IMR-90 (cell line): ENCODE measurements at regions not wholly inside any gene's neighbourhood (a gene's known extent, or its start where the extent isn't known, plus 50 kb on each side); places are given as distances from the start of the nearest gene placed in this dataset.

Experiments
- ATAC-seq: fragments of 200-7000 bp; cut with Tn5 transposase; 2 replicates; pipeline ENCODE4 v1.9.1; 2020; ENCODE audit warnings: low read depth, mild to moderate bottlenecking, moderate library complexity
- BruUV-seq: library from RNA; stranded (reverse); fragments of 400-500 nt; replicated peaks from 2 replicates; lab custom pipeline; 2021; lab: Mats Ljungman, UMichigan
- CTCF ChIA-PET: fragments of 300-600 bp; formaldehyde crosslinking; extraction: SDS; loops from one replicate; lab custom pipeline; 2021; ENCODE audit warnings: antibody characterized with exemption; lab: Yijun Ruan, JAX
- POLR2A ChIA-PET: fragments of 300-600 bp; sonication (Branson Sonifier 250); formaldehyde crosslinking; loops from one replicate; lab custom pipeline; 2022; ENCODE audit warnings: antibody characterized with exemption; ENCODE audit not compliant: unreplicated experiment; lab: Charles Lee
- DNase-seq: peaks from one replicate; pipeline ENCODE4 v3.0.0; 2013
- H2AFZ ChIP-seq: replicated peaks from 2 replicates; pipeline ENCODE3; 2013; ENCODE audit warnings: low read length, mild to moderate bottlenecking; ENCODE audit not compliant: poor library complexity
- H2AK5ac ChIP-seq: 2 replicates; pipeline ENCODE4 v1.6.1; 2013; ENCODE audit warnings: low read depth, low read length, inconsistent platforms
- H2AK9ac ChIP-seq: replicated peaks from 2 replicates; pipeline ENCODE3; 2013; ENCODE audit warnings: mild to moderate bottlenecking, low read depth, low read length, moderate library complexity; ENCODE audit not compliant: poor library complexity
- H2BK120ac ChIP-seq: 2 replicates; pipeline ENCODE4 v1.6.1; 2013; ENCODE audit warnings: low read depth, low read length, inconsistent platforms
- H2BK15ac ChIP-seq: 3 replicates; pipeline ENCODE4 v1.6.1; 2013; ENCODE audit warnings: low read depth, low read length, inconsistent platforms
- H2BK20ac ChIP-seq: 2 replicates; pipeline ENCODE4 v1.6.1; 2013; ENCODE audit warnings: low read depth, mild to moderate bottlenecking, inconsistent platforms, low read length, moderate library complexity
- H2BK5ac ChIP-seq: 2 replicates; pipeline ENCODE4 v1.6.1; 2013; ENCODE audit warnings: mild to moderate bottlenecking, low read depth, low read length, inconsistent platforms; ENCODE audit not compliant: poor library complexity, severe bottlenecking
- H3K14ac ChIP-seq: replicated peaks from 2 replicates; pipeline ENCODE4 v1.6.1; 2013; ENCODE audit warnings: low read depth, low read length, inconsistent platforms
- H3K18ac ChIP-seq: 2 replicates; pipeline ENCODE4 v1.6.1; 2013; ENCODE audit warnings: low read depth, low read length, control low read depth
- H3K23ac ChIP-seq: 2 replicates; pipeline ENCODE4 v1.6.1; 2013; ENCODE audit warnings: low read depth, low read length, inconsistent platforms
- H3K27ac ChIP-seq: 2 replicates; pipeline ENCODE4 v1.5.1; 2013; ENCODE audit warnings: mild to moderate bottlenecking, control low read depth, low read length; ENCODE audit not compliant: insufficient read depth
- H3K27me3 ChIP-seq: 2 replicates; pipeline ENCODE4 v1.6.1; 2013; ENCODE audit warnings: low read length; ENCODE audit not compliant: control insufficient read depth, insufficient read depth
- H3K36me3 ChIP-seq: 2 replicates; pipeline ENCODE4 v1.6.1; 2013; ENCODE audit warnings: low read length, mixed read lengths; ENCODE audit not compliant: control insufficient read depth, insufficient read depth
- H3K4ac ChIP-seq: 2 replicates; pipeline ENCODE4 v1.6.1; 2013; ENCODE audit warnings: low read depth, low read length, inconsistent platforms
- H3K4me1 ChIP-seq: 2 replicates; pipeline ENCODE4 v1.6.1; 2013; ENCODE audit warnings: low read length, mixed read lengths; ENCODE audit not compliant: control insufficient read depth, insufficient read depth
- H3K4me2 ChIP-seq: 2 replicates; pipeline ENCODE4 v1.6.1; 2013; ENCODE audit warnings: low read depth, mild to moderate bottlenecking, control low read depth, low read length, moderate library complexity
- H3K4me3 ChIP-seq: 2 replicates; pipeline ENCODE4 v1.5.1; 2013; ENCODE audit warnings: low read depth, mild to moderate bottlenecking, control low read depth, low read length, moderate library complexity; ENCODE audit not compliant: insufficient read depth
- H3K56ac ChIP-seq: 2 replicates; pipeline ENCODE4 v1.6.1; 2013; ENCODE audit warnings: low read length, inconsistent platforms; ENCODE audit not compliant: insufficient read depth; ENCODE audit errors: extremely low read depth
- H3K79me1 ChIP-seq, 2 experiments: 2 replicates each; pipeline ENCODE4 v1.6.1; 2013; ENCODE audit warnings: low read length in 2 of 2, inconsistent platforms in 1 of 2, low read depth in 1 of 2
- H3K9ac ChIP-seq: 2 replicates; pipeline ENCODE4 v1.6.1; 2013; ENCODE audit warnings: low read depth, low read length, control low read depth
- H3K9me1 ChIP-seq: 2 replicates; pipeline ENCODE4 v1.6.1; 2013; ENCODE audit warnings: low read length, inconsistent platforms; ENCODE audit not compliant: insufficient read depth
- H3K9me3 ChIP-seq: 2 replicates; pipeline ENCODE4 v1.6.1; 2013; ENCODE audit warnings: low read length; ENCODE audit not compliant: control insufficient read depth, insufficient read depth
- H4K20me1 ChIP-seq: 2 replicates; pipeline ENCODE4 v1.6.1; 2013; ENCODE audit warnings: low read length, inconsistent platforms; ENCODE audit not compliant: insufficient read depth
- H4K5ac ChIP-seq: 2 replicates; pipeline ENCODE4 v1.6.1; 2013; ENCODE audit warnings: mild to moderate bottlenecking, low read depth, low read length, control low read depth
- H4K8ac ChIP-seq, 2 experiments: 2 replicates each; pipeline ENCODE4 v1.6.1; 2013; ENCODE audit warnings: low read depth in 2 of 2, low read length in 2 of 2, control low read depth in 1 of 2, inconsistent platforms in 1 of 2
- H4K91ac ChIP-seq: 2 replicates; pipeline ENCODE4 v1.6.1; 2013; ENCODE audit warnings: low read depth, low read length, inconsistent platforms; ENCODE audit not compliant: insufficient read depth
- BHLHE40 ChIP-seq: fragments of 150-350 bp; IDR thresholded peaks from 2 replicates; pipeline ENCODE4 v1.6.1; 2016; ENCODE audit warnings: mild to moderate bottlenecking, low read depth, low read length
- CEBPB ChIP-seq: IDR thresholded peaks from 2 replicates; pipeline ENCODE4 v1.6.1; 2012; ENCODE audit warnings: low read depth, low read length, improper control_type of control experiment
- CHD1 ChIP-seq: IDR thresholded peaks from 2 replicates; pipeline ENCODE4 v1.6.1; 2012; ENCODE audit warnings: low read depth, low read length, improper control_type of control experiment
- FOS ChIP-seq: fragments of 150-350 bp; IDR thresholded peaks from 2 replicates; pipeline ENCODE4 v1.6.1; 2016; ENCODE audit warnings: low read depth, low read length
- MAFK ChIP-seq: IDR thresholded peaks from 2 replicates; pipeline ENCODE4 v1.6.1; 2012; ENCODE audit warnings: low read depth, low read length, improper control_type of control experiment
- MAZ ChIP-seq: IDR thresholded peaks from 2 replicates; pipeline ENCODE4 v1.6.1; 2012; ENCODE audit warnings: low read depth, mild to moderate bottlenecking, low read length, improper control_type of control experiment, moderate library complexity, borderline replicate concordance
- MXI1 ChIP-seq: IDR thresholded peaks from 2 replicates; pipeline ENCODE4 v1.6.1; 2012; ENCODE audit warnings: low read depth, mild to moderate bottlenecking, low read length, moderate library complexity, borderline replicate concordance
- POLR2A ChIP-seq: IDR thresholded peaks from 2 replicates; pipeline ENCODE4 v1.6.1; 2012; ENCODE audit warnings: mild to moderate bottlenecking, low read depth, low read length
- RFX5 ChIP-seq: IDR thresholded peaks from 2 replicates; pipeline ENCODE4 v1.8.0; 2012; ENCODE audit warnings: low read depth, mild to moderate bottlenecking, low read length, moderate library complexity
- SMC3 ChIP-seq: fragments of 150-350 bp; IDR thresholded peaks from 2 replicates; pipeline ENCODE4 v1.6.1; 2016; ENCODE audit warnings: low read depth, mild to moderate bottlenecking, antibody characterized with exemption, low read length, moderate library complexity
- WGBS, 2 experiments: methylation state at CpG; one replicate each; pipeline versions ENCODE4 v1.1.5 to v1.1.7; 2013; ENCODE audit warnings: missing lambda C conversion rate in 2 of 2; ENCODE audit not compliant: insufficient read length in 1 of 2; ENCODE audit errors: extremely low coverage in 2 of 2; 5-methylcytosine and 5-hydroxymethylcytosine counted together
- dilution Hi-C: fragments of 300-500 bp; cut with HindIII; formaldehyde crosslinking; loops from one replicate; pipeline ENCODE4 v1.14.3; 2018; ENCODE audit warnings: low sequenced_read_pairs; ENCODE audit not compliant: unreplicated experiment
- in situ Hi-C: fragments of 300-500 bp; cut with MboI; formaldehyde crosslinking; loops from 3 replicates; pipeline ENCODE4 v1.14.3; 2019; ENCODE audit warnings: low sequenced_read_pairs, inconsistent platforms, mixed read lengths
- intact Hi-C: fragments of 100-400 bp; cut with micrococcal nuclease; formaldehyde crosslinking; loops from 2 replicates; pipeline ENCODE4 v1.10.0; 2022
- TF ChIP-seq, protein P1 (sequence below): conservative IDR thresholded peaks from 2 replicates; pipeline ENCODE4 v1.5.1; 2012; ENCODE audit warnings: mild to moderate bottlenecking, low read depth, low read length, improper control_type of control experiment
- TF ChIP-seq, protein P2 (sequence below): fragments of 150-350 bp; IDR thresholded peaks from 2 replicates; pipeline ENCODE4 v1.6.1; 2016; ENCODE audit warnings: low read depth, mild to moderate bottlenecking, low read length, moderate library complexity, borderline replicate concordance

DNA sequence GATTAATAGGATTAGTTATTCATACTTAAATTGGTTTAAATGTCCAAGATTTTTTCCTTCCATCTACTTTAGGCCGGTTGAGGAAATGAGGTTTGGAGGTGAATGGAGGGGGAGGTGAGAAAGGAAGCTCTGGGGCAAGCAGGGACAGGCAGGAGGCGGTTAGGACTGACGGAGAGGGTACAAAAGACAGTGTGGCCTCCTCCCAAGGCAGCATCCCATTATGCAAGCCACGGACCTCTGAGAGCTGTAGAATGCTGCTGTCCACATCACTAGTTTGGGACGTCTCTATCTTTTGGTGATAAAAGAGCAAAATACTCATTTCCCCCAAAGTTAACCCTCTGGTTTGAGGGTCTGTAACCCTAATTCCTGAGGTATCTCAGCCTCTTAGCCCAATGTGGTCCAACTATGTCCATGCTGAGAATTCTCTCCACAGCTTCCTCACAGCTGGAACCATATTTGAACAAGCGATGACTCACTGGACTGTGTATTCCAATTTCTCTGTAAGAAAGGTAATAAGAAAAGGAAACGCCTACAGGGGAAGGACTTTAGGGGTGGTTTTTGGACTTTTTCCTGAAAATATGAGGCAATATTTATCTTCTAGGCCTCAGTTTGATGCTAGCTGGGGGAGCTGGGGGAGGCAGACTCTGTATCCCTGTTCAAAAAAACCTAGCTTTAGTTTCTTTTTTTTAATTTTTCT, 172.2 kb downstream of the TFAP2B start:
- no peak overlapping the region for H3K4me2 ChIP-seq
- no peaks in the 10 kb centered on the region for H3K4me1 ChIP-seq
- H3K36me3 ChIP-seq, result no peaks in the 10 kb centered on the region
- H2AK5ac ChIP-seq, result no peak overlapping the region
- H3K27ac ChIP-seq, result no peak overlapping the region
- in situ Hi-C loops (no loop called here), dilution Hi-C loops (no loop called here), intact Hi-C loops (no loop called here)
- peaks cover 10% of the 10 kb centered on the region for H3K9me3 ChIP-seq
- ATAC-seq (no peak), DNase-seq (no peak)
- H3K18ac ChIP-seq, result no peak overlapping the region
- H3K9me1 ChIP-seq, result no peaks in the 10 kb centered on the region
- H4K5ac ChIP-seq, result no peak overlapping the region
- H3K4ac ChIP-seq, result no peak overlapping the region
- CTCF ChIA-PET, result no interaction called here
- H2BK120ac ChIP-seq, result no peak overlapping the region
- H3K14ac ChIP-seq, result no peak overlapping the region
- no CpG with 5 or more reads among the region's 7 CpGs for WGBS, 2 experiments
- no peak overlapping the region for H4K8ac ChIP-seq
- no peak overlapping the region for H3K56ac ChIP-seq
- no peak overlapping the region for H3K23ac ChIP-seq
- H3K9ac ChIP-seq, result no peak overlapping the region
- no peak overlapping the region for H2BK20ac ChIP-seq
- H3K27me3 ChIP-seq, result no peaks in the 10 kb centered on the region
- no peaks in the 10 kb centered on the region for H3K79me1 ChIP-seq
- no peak overlapping the region for H3K4me3 ChIP-seq
- no peak for TF ChIP-seq MAFK
- TF ChIP-seq CEBPB, result no peak
- no peak for TF ChIP-seq MXI1
- no peak for TF ChIP-seq SMC3
- TF ChIP-seq, protein P1, sequence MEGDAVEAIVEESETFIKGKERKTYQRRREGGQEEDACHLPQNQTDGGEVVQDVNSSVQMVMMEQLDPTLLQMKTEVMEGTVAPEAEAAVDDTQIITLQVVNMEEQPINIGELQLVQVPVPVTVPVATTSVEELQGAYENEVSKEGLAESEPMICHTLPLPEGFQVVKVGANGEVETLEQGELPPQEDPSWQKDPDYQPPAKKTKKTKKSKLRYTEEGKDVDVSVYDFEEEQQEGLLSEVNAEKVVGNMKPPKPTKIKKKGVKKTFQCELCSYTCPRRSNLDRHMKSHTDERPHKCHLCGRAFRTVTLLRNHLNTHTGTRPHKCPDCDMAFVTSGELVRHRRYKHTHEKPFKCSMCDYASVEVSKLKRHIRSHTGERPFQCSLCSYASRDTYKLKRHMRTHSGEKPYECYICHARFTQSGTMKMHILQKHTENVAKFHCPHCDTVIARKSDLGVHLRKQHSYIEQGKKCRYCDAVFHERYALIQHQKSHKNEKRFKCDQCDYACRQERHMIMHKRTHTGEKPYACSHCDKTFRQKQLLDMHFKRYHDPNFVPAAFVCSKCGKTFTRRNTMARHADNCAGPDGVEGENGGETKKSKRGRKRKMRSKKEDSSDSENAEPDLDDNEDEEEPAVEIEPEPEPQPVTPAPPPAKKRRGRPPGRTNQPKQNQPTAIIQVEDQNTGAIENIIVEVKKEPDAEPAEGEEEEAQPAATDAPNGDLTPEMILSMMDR, result no peak
- no peak for TF ChIP-seq FOS
- TF ChIP-seq BHLHE40, result no peak
- TF ChIP-seq CHD1, result no peak
- TF ChIP-seq, protein P2, sequence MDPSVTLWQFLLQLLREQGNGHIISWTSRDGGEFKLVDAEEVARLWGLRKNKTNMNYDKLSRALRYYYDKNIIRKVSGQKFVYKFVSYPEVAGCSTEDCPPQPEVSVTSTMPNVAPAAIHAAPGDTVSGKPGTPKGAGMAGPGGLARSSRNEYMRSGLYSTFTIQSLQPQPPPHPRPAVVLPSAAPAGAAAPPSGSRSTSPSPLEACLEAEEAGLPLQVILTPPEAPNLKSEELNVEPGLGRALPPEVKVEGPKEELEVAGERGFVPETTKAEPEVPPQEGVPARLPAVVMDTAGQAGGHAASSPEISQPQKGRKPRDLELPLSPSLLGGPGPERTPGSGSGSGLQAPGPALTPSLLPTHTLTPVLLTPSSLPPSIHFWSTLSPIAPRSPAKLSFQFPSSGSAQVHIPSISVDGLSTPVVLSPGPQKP, result no peak
- TF ChIP-seq MAZ, result no peak
- no peak for TF ChIP-seq POLR2A
- TF ChIP-seq RFX5, result no peak
- H2BK15ac ChIP-seq, result no peak overlapping the region
- POLR2A ChIA-PET, result no interaction called here
- no peak overlapping the region for H2AK9ac ChIP-seq
- no TSS peak for BruUV-seq
- no peak overlapping the region for H2AFZ ChIP-seq
- H2BK5ac ChIP-seq, result no peak overlapping the region
- H4K91ac ChIP-seq, result no peak overlapping the region
- H4K20me1 ChIP-seq, result no peaks in the 10 kb centered on the region
